ENCODE measurements at regions not wholly inside any gene's neighbourhood (a gene's known extent, or its start where the extent isn't known, plus 50 kb on each side); places are given as distances from the start of the nearest gene placed in this dataset.

GRCh38 chr6:98695091-98695801 lies 139.1 kb upstream of the POU3F2 start:
- H3K56ac ChIP-seq (replicated peaks; ENCODE audit: insufficient read length, low read depth, low read length) = no peak overlapping the region
- ChIA-PET CTCF (ENCODE audit: partially characterized antibody) (no interaction called here), POLR2A (ENCODE audit: partially characterized antibody) (no interaction called here)
- no peak overlapping the region for H3K9ac ChIP-seq (replicated peaks in 1 of 4; ENCODE audit: extremely low read depth in 1 of 4, low read depth in 3 of 4, low read length in 3 of 4)
- no peaks in the 10 kb centered on the region for H3K27me3 ChIP-seq (replicated peaks in 1 of 4; ENCODE audit: control insufficient read depth in 3 of 4, extremely low read depth in 1 of 4, insufficient read depth in 3 of 4, low read length in 3 of 4)
- H2BK15ac ChIP-seq (ENCODE audit: low read length) = no peak overlapping the region
- H3K79me2 ChIP-seq (ENCODE audit: control insufficient read depth in 1 of 2, insufficient read depth in 2 of 2, low read length in 2 of 2) = no peaks in the 10 kb centered on the region
- H3K23ac ChIP-seq (ENCODE audit: insufficient read length) = no peak overlapping the region
- no peak overlapping the region for H4K5ac ChIP-seq (ENCODE audit: insufficient read length, low read depth, low read length)
- no peak overlapping the region for H4K8ac ChIP-seq (ENCODE audit: extremely low read depth, insufficient read depth, low read length)
- H3K23me2 ChIP-seq (ENCODE audit: low read depth, low read length) = no peaks in the 10 kb centered on the region
- TF ChIP-seq SP4 (IDR thresholded peaks at IDR 0.05; ENCODE audit: low read length) = no peak
- TF ChIP-seq HDAC2 (IDR thresholded peaks at IDR 0.05; ENCODE audit: borderline replicate concordance in 1 of 2, low read depth in 2 of 2, low read length in 2 of 2) = no peak
- TF ChIP-seq CTCF (IDR thresholded peaks at IDR 0.05; ENCODE audit: control extremely low read depth in 1 of 3, insufficient read depth in 1 of 3, low read depth in 1 of 3, low read length in 3 of 3) = no peak
- no peak overlapping the region for H3K18ac ChIP-seq (ENCODE audit: extremely low read depth, low read length)
- no peak overlapping the region for H3K14ac ChIP-seq (ENCODE audit: insufficient read length)
- H2AK5ac ChIP-seq (ENCODE audit: low read depth, low read length) = no peak overlapping the region
- no peak overlapping the region for H2AFZ ChIP-seq (ENCODE audit: low read length)
- 81% methylated on average over 7 of the region's 7 CpGs; no CpG with 5 or more reads in 1 of the 2 experiments for WGBS, 2 experiments (ENCODE audit: extremely low coverage in 1 of 2, insufficient coverage in 1 of 2, insufficient read length in 1 of 2, insufficient replicate concordance in 2 of 2, low coverage in 1 of 2, low lambda C conversion rate in 2 of 2, missing lambda C conversion rate in 1 of 2)
- H3K4me3 ChIP-seq (ENCODE audit: extremely low read depth in 1 of 4, insufficient read depth in 2 of 4, low read depth in 3 of 4, low read length in 4 of 4) = no peak overlapping the region
- no peaks in the 10 kb centered on the region for H3K4me1 ChIP-seq (replicated peaks in 1 of 4; ENCODE audit: control insufficient read depth in 3 of 4, insufficient read depth in 4 of 4, low read length in 3 of 4)
- H2BK5ac ChIP-seq (ENCODE audit: low read depth, low read length) = no peak overlapping the region
- H2BK12ac ChIP-seq (ENCODE audit: low read depth, low read length) = no peak overlapping the region
- DNase-seq (ENCODE audit: low read depth in 1 of 2, low spot score in 2 of 2) = no peak
- H3K4ac ChIP-seq (replicated peaks; ENCODE audit: insufficient read length, low read depth, low read length) = no peak overlapping the region
- no peaks in the 10 kb centered on the region for H3K36me3 ChIP-seq (ENCODE audit: control insufficient read depth in 2 of 4, insufficient read depth in 4 of 4, low read length in 3 of 4)
- no peak overlapping the region for H2BK20ac ChIP-seq (ENCODE audit: low read length)
- H3K27ac ChIP-seq (ENCODE audit: low read depth, low read length) = no peak overlapping the region
- no peak for FAIRE-seq
- no peak overlapping the region for H3K4me2 ChIP-seq (ENCODE audit: insufficient read depth in 1 of 2, low read depth in 2 of 2, low read length in 2 of 2)
- no peaks in the 10 kb centered on the region for H4K20me1 ChIP-seq (replicated peaks in 1 of 2; ENCODE audit: control insufficient read depth in 1 of 2, insufficient read depth in 2 of 2, low read length in 2 of 2)
- no peaks in the 10 kb centered on the region for H3K9me3 ChIP-seq (ENCODE audit: insufficient read depth in 2 of 2, low read depth in 1 of 2, low read length in 1 of 2)
- H4K91ac ChIP-seq (replicated peaks; ENCODE audit: insufficient read length, low read length) = no peak overlapping the region
- H2BK120ac ChIP-seq (replicated peaks; ENCODE audit: low read depth, low read length) = no peak overlapping the region
- no peaks in the 10 kb centered on the region for H3K79me1 ChIP-seq (ENCODE audit: low read depth, low read length)
